Mucosa of descending colon (tissue), 3 donors: ENCODE measurements at regions not wholly inside any gene's neighbourhood (a gene's known extent, or its start where the extent isn't known, plus 50 kb on each side); places are given as distances from the start of the nearest gene placed in this dataset.

Experiments used
- ATAC-seq: fragments of 200-7000 bp; cut with Tn5 transposase; one replicate; pipeline ENCODE4 v1.9.1; 2020; ENCODE audit warnings: mild to moderate bottlenecking, moderate library complexity
- DNase-seq, 3 donors: peaks; one replicate each; pipeline ENCODE4 v3.0.0-alpha.2; 2020
- H3K36me3 ChIP-seq: fragments of 200-600 bp; one replicate; pipeline ENCODE4 v1.8.0; 2021; ENCODE audit warnings: low read depth, mild to moderate bottlenecking
- H3K4me1 ChIP-seq: fragments of 200-600 bp; one replicate; pipeline ENCODE4 v1.8.0; 2021; ENCODE audit warnings: low read depth, mild to moderate bottlenecking
- H3K4me3 ChIP-seq: fragments of 200-600 bp; one replicate; pipeline ENCODE4 v1.8.0; 2021; ENCODE audit warnings: mild to moderate bottlenecking
- H3K9me3 ChIP-seq: fragments of 200-600 bp; one replicate; pipeline ENCODE4 v1.8.0; 2021; ENCODE audit warnings: mild to moderate bottlenecking
- CTCF ChIP-seq: fragments of 200-600 bp; IDR thresholded peaks from one replicate; pipeline ENCODE4 v1.8.0; 2022; ENCODE audit warnings: antibody characterized with exemption, mild to moderate bottlenecking
- intact Hi-C, 2 donors: fragments of 100-400 bp; cut with DNase I in 1 of 2; cut with micrococcal nuclease in 1 of 2; formaldehyde crosslinking; loops; one replicate each; pipeline versions ENCODE4 v1.11.0 to v1.11.1; 2022; cut with DNase I, micrococcal nuclease
- donor health status: DM: no; HTN: no; CAD: no; lungs with moderate emphysema.
- donor health status: DM: no; HTN: no; CAD: no.
- donor health status: DM: no; HTN: yes; CAD: no.

DNA sequence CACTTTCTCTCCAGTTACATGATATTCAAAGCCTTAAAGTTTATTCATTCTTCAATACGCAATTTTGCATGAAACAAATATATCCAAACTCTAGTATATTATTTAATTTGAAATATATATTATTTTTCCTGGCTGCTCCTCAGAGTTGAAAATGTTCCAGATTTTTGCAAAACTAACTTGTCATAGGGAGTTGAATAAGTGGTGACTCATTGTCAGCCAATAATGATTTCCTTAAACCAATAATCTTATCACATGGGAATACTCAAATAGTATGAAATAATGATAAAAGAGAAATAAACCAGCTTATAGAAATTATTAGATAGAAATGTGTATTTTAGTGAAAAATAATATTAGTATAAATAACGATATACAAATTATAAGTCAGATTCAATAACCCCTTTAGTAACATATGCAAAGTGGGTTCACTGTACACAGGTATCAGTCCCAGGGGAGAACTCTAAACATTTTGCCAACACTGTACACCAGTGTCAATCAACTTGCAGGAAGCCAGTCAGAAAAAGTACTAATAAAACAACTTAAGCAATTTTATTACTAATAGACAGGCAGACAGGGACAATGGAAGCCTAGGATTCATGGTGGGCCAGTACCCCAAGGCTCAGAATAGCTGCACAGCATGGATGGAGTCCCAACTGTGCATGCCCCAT is 222.6 kb upstream of the KLHL1 start:
- ATAC-seq (no peak), DNase-seq (no peak)
- H3K9me3 ChIP-seq, result no peaks in the 10 kb centered on the region
- no peak overlapping the region for H3K4me3 ChIP-seq
- H3K4me1 ChIP-seq, result no peaks in the 10 kb centered on the region
- no peak for TF ChIP-seq CTCF
- intact Hi-C loops, result no loop called here
- no peaks in the 10 kb centered on the region for H3K36me3 ChIP-seq

- no peaks in the 10 kb centered on the region for H3K36me3 ChIP-seq
- peak; percentile 71 for ATAC-seq
- H3K4me1 ChIP-seq, result no peaks in the 10 kb centered on the region
- no peak for TF ChIP-seq CTCF
- no peak overlapping the region for H3K4me3 ChIP-seq
- DNase-seq, result peak in 1 of 3 donors; percentile 5
- H3K9me3 ChIP-seq, result no peaks in the 10 kb centered on the region
- intact Hi-C loops, result no loop called here
These were observed 216.3 kb upstream of the KLHL1 start for GRCh38 chr13:70324519-70324918.

GRCh38 chr13:70311191-70311590 is 202.9 kb upstream of the KLHL1 start:
- ATAC-seq, result no peak

DNA sequence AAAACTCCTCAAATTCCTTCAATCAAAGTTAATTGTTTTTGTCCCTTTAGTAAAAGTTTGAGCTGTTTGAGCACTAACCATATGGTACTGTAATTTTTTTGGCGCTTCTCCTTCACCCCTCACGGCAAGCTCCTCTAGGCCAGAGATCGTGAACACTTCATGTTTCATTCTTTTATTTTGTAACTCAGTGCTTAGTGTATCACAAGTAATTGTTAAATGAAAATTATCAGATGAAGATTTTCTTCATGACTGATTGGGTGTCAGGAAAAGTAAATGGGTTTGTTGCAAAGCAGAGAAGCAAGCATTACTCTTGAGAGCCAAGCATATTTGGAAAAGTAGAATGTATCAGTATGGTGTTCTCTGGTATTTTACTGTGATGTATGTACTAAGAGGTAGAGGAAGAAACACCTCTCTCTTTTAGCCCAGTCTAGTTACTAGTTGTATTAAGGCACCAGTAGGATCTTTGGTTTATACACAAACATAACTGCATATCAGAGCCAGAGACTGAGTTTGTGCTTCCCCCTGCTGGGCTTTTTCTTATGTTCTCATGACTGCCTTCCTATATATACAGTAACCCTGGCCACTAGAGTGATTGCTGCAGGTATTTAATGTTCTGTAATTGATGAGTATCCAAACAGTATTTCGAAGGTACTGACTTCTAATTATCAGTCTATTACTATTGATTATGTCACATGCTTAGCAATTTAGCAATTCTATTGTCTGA is 202.3 kb upstream of the KLHL1 start:
- H3K9me3 ChIP-seq, result no peaks in the 10 kb centered on the region
- TF ChIP-seq CTCF, result no peak
- DNase-seq (peak in 1 of 3 donors; percentile 71), ATAC-seq (peak; percentile 56)
- intact Hi-C loops, result no loop called here
- H3K4me3 ChIP-seq, result no peak overlapping the region
- H3K4me1 ChIP-seq, result no peaks in the 10 kb centered on the region
- no peaks in the 10 kb centered on the region for H3K36me3 ChIP-seq

More at GRCh38 chr13:70311191-70311590, 202.9 kb upstream of the KLHL1 start:
- Histone ChIP-seq H3K4me3 (no peak overlapping the region), H3K4me1 (no peaks in the 10 kb centered on the region), H3K9me3 (no peaks in the 10 kb centered on the region), H3K36me3 (no peaks in the 10 kb centered on the region)
- TF ChIP-seq CTCF, result no peak
- intact Hi-C loops, result no loop called here
- DNase-seq, result no peak

- H3K4me3 ChIP-seq, result no peak overlapping the region
These were observed 189.0 kb upstream of the KLHL1 start for GRCh38 chr13:70297189-70297616.

More at GRCh38 chr13:70297189-70297616, 189.0 kb upstream of the KLHL1 start:
- ATAC-seq (no peak), DNase-seq (no peak)
- intact Hi-C loops, result no loop called here
- Histone ChIP-seq H3K4me1 (no peaks in the 10 kb centered on the region), H3K9me3 (no peaks in the 10 kb centered on the region), H3K36me3 (no peaks in the 10 kb centered on the region)
- no peak for TF ChIP-seq CTCF
